ENCODE measurements at regions not wholly inside any gene's neighbourhood (a gene's known extent, or its start where the extent isn't known, plus 50 kb on each side); places are given as distances from the start of the nearest gene placed in this dataset.

GRCh38 chr21:15422783-15423182 lies 307.0 kb upstream of the USP25 start:
- H3K9ac ChIP-seq (ENCODE audit: low read depth, low read length) = no peak overlapping the region
- no peak for TF ChIP-seq CTCF (IDR thresholded peaks at IDR 0.05; ENCODE audit: borderline replicate concordance, extremely low read depth, low read length, poor library complexity, severe bottlenecking)
- no peak for TF ChIP-seq EZH2 (IDR thresholded peaks at IDR 0.05; ENCODE audit: borderline replicate concordance, low read depth, low read length, severe bottlenecking)
- H3K79me2 ChIP-seq (ENCODE audit: insufficient read depth, low read length) = no peaks in the 10 kb centered on the region
- H3K4me2 ChIP-seq (ENCODE audit: insufficient read depth, low read length) = no peak overlapping the region
- ATAC-seq (ENCODE audit: insufficient read depth, low read depth) = peak; percentile 74
- H3K27me3 ChIP-seq (ENCODE audit: insufficient read depth, low read length, poor library complexity) = no peaks in the 10 kb centered on the region
- H3K4me3 ChIP-seq (ENCODE audit: low read depth in 1 of 2, low read length in 2 of 2) = no peak overlapping the region
- H3K36me3 ChIP-seq (ENCODE audit: insufficient read depth, low read length) = no peaks in the 10 kb centered on the region
- no peaks in the 10 kb centered on the region for H4K20me1 ChIP-seq (ENCODE audit: insufficient read depth, low read length)
- H3K27ac ChIP-seq (ENCODE audit: low read length) = no peak overlapping the region
- H3K9me3 ChIP-seq (ENCODE audit: insufficient read depth, low read length, severe bottlenecking) = no peaks in the 10 kb centered on the region
- DNase-seq = no peak
- no peak overlapping the region; the same call in 1 of the 2 replicates for H2AFZ ChIP-seq (ENCODE audit: low read depth, low read length)
- H3K4me1 ChIP-seq (ENCODE audit: insufficient read depth, low read length) = peaks cover 13% of the 10 kb centered on the region

GRCh38 chr21:15423676-15424445 lies 305.9 kb upstream of the USP25 start:
- no peak overlapping the region for H3K9ac ChIP-seq (ENCODE audit: low read depth, low read length)
- no peak overlapping the region for H3K4me3 ChIP-seq (ENCODE audit: low read depth in 1 of 2, low read length in 2 of 2)
- H3K9me3 ChIP-seq (ENCODE audit: insufficient read depth, low read length, severe bottlenecking) = no peaks in the 10 kb centered on the region
- no peak for ATAC-seq (ENCODE audit: insufficient read depth, low read depth)
- H3K4me2 ChIP-seq (ENCODE audit: insufficient read depth, low read length) = no peak overlapping the region
- no peaks in the 10 kb centered on the region for H3K27me3 ChIP-seq (ENCODE audit: insufficient read depth, low read length, poor library complexity)
- no peaks in the 10 kb centered on the region for H4K20me1 ChIP-seq (ENCODE audit: insufficient read depth, low read length)
- H2AFZ ChIP-seq (ENCODE audit: low read depth, low read length) = no peak overlapping the region
- no peak for DNase-seq
- TF ChIP-seq CTCF (IDR thresholded peaks at IDR 0.05; ENCODE audit: borderline replicate concordance, extremely low read depth, low read length, poor library complexity, severe bottlenecking) (no peak), EZH2 (IDR thresholded peaks at IDR 0.05; ENCODE audit: borderline replicate concordance, low read depth, low read length, severe bottlenecking) (no peak)
- H3K36me3 ChIP-seq (ENCODE audit: insufficient read depth, low read length) = no peaks in the 10 kb centered on the region
- H3K4me1 ChIP-seq (ENCODE audit: insufficient read depth, low read length) = peaks cover 13% of the 10 kb centered on the region
- H3K27ac ChIP-seq (ENCODE audit: low read length) = no peak overlapping the region
- no peaks in the 10 kb centered on the region for H3K79me2 ChIP-seq (ENCODE audit: insufficient read depth, low read length)

GRCh38 chr21:15425049-15425448 lies 304.7 kb upstream of the USP25 start:
- Histone ChIP-seq H3K27ac (ENCODE audit: low read length) (no peak overlapping the region), H3K27me3 (ENCODE audit: insufficient read depth, low read length, poor library complexity) (no peaks in the 10 kb centered on the region), H3K9me3 (ENCODE audit: insufficient read depth, low read length, severe bottlenecking) (no peaks in the 10 kb centered on the region), H3K79me2 (ENCODE audit: insufficient read depth, low read length) (no peaks in the 10 kb centered on the region), H3K36me3 (ENCODE audit: insufficient read depth, low read length) (no peaks in the 10 kb centered on the region), H3K4me2 (ENCODE audit: insufficient read depth, low read length) (no peak overlapping the region), H4K20me1 (ENCODE audit: insufficient read depth, low read length) (no peaks in the 10 kb centered on the region), H2AFZ (ENCODE audit: low read depth, low read length) (no peak overlapping the region), H3K4me3 (ENCODE audit: low read depth in 1 of 2, low read length in 2 of 2) (no peak overlapping the region), H3K4me1 (ENCODE audit: insufficient read depth, low read length) (peaks cover 13% of the 10 kb centered on the region), H3K9ac (ENCODE audit: low read depth, low read length) (no peak overlapping the region)
- DNase-seq (no peak), ATAC-seq (ENCODE audit: insufficient read depth, low read depth) (peak; percentile 45; the same call in 1 of the 3 replicates)
- TF ChIP-seq EZH2 (IDR thresholded peaks at IDR 0.05; ENCODE audit: borderline replicate concordance, low read depth, low read length, severe bottlenecking) = no peak

- DNase-seq (no peak), ATAC-seq (ENCODE audit: insufficient read depth, low read depth) (no peak)
- Histone ChIP-seq H2AFZ (ENCODE audit: low read depth, low read length) (no peak overlapping the region), H3K4me3 (ENCODE audit: low read depth in 1 of 2, low read length in 2 of 2) (no peak overlapping the region), H4K20me1 (ENCODE audit: insufficient read depth, low read length) (no peaks in the 10 kb centered on the region), H3K27ac (ENCODE audit: low read length) (no peak overlapping the region), H3K9ac (ENCODE audit: low read depth, low read length) (no peak overlapping the region), H3K4me1 (ENCODE audit: insufficient read depth, low read length) (no peaks in the 10 kb centered on the region), H3K27me3 (ENCODE audit: insufficient read depth, low read length, poor library complexity) (no peaks in the 10 kb centered on the region), H3K9me3 (ENCODE audit: insufficient read depth, low read length, severe bottlenecking) (no peaks in the 10 kb centered on the region), H3K36me3 (ENCODE audit: insufficient read depth, low read length) (no peaks in the 10 kb centered on the region), H3K79me2 (ENCODE audit: insufficient read depth, low read length) (no peaks in the 10 kb centered on the region), H3K4me2 (ENCODE audit: insufficient read depth, low read length) (no peak overlapping the region)
- TF ChIP-seq EZH2 (IDR thresholded peaks at IDR 0.05; ENCODE audit: borderline replicate concordance, low read depth, low read length, severe bottlenecking) (no peak), CTCF (IDR thresholded peaks at IDR 0.05; ENCODE audit: borderline replicate concordance, extremely low read depth, low read length, poor library complexity, severe bottlenecking) (no peak)
Observed at GRCh38 chr21:15430023-15430422, 299.8 kb upstream of the USP25 start.

All from DND-41 (cell line).